Glomerular endothelial cell (primary cell): ENCODE measurements at regions not wholly inside any gene's neighbourhood (a gene's known extent, or its start where the extent isn't known, plus 50 kb on each side); places are given as distances from the start of the nearest gene placed in this dataset.
"Not testable (repeated sequence)": the region's sequence is repeated elsewhere in the genome, so short reads cannot be mapped to it uniquely, and the experiment has no call there.

ENCODE experiments used
- DNase-seq: peaks from one replicate; pipeline ENCODE4 v3.0.0-alpha.2; 2011; ENCODE audit warnings: low read depth, low spot score; ENCODE audit errors: extremely low read depth

GRCh38 chr11:98710986-98711385 lies 309.8 kb upstream of the CNTN5 start:
- no peak for DNase-seq

GRCh38 chr11:98720951-98721350 lies 299.8 kb upstream of the CNTN5 start:
- DNase-seq: no peak

- DNase-seq: no peak
Observed at GRCh38 chr11:98725471-98725870, 295.3 kb upstream of the CNTN5 start.

- no peak for DNase-seq
Observed at GRCh38 chr11:98728421-98728820, 292.3 kb upstream of the CNTN5 start.

GRCh38 chr11:98729118-98729517 lies 291.6 kb upstream of the CNTN5 start:
- no peak for DNase-seq

- no peak for DNase-seq
Observed at GRCh38 chr11:98732947-98733346, 287.8 kb upstream of the CNTN5 start.

- DNase-seq: not testable (repeated sequence)
Observed at GRCh38 chr11:98733378-98733777, 287.4 kb upstream of the CNTN5 start.

GRCh38 chr11:98734686-98735085 lies 286.1 kb upstream of the CNTN5 start:
- no peak for DNase-seq

GRCh38 chr11:98736833-98737232 lies 283.9 kb upstream of the CNTN5 start:
- DNase-seq: no peak

GRCh38 chr11:98740321-98740720 lies 280.4 kb upstream of the CNTN5 start:
- no peak for DNase-seq

- DNase-seq: not testable (repeated sequence)
Observed at GRCh38 chr11:98763446-98763845, 257.3 kb upstream of the CNTN5 start.

- no peak for DNase-seq
Observed at GRCh38 chr11:98766903-98767302, 253.8 kb upstream of the CNTN5 start.

GRCh38 chr11:98770046-98770445 lies 250.7 kb upstream of the CNTN5 start:
- not testable (repeated sequence) for DNase-seq

GRCh38 chr11:98771791-98772190 lies 249.0 kb upstream of the CNTN5 start:
- no peak for DNase-seq

GRCh38 chr11:98772893-98773292 lies 247.9 kb upstream of the CNTN5 start:
- DNase-seq: no peak

GRCh38 chr11:98793276-98793675 lies 227.5 kb upstream of the CNTN5 start:
- DNase-seq: no peak

GRCh38 chr11:98798333-98798732 lies 222.4 kb upstream of the CNTN5 start:
- DNase-seq: no peak

GRCh38 chr11:98800696-98801095 lies 220.1 kb upstream of the CNTN5 start:
- no peak for DNase-seq

- no peak for DNase-seq
Observed at GRCh38 chr11:98828986-98829708, 191.6 kb upstream of the CNTN5 start.

- no peak for DNase-seq
Observed at GRCh38 chr11:98829971-98830370, 190.8 kb upstream of the CNTN5 start.

GRCh38 chr11:98834776-98835175 lies 186.0 kb upstream of the CNTN5 start:
- no peak for DNase-seq

- no peak for DNase-seq
Observed at GRCh38 chr11:98835335-98835734, 185.4 kb upstream of the CNTN5 start.

- DNase-seq: no peak
Observed at GRCh38 chr11:98836156-98836555, 184.6 kb upstream of the CNTN5 start.
